ENCODE measurements at regions not wholly inside any gene's neighbourhood (a gene's known extent, or its start where the extent isn't known, plus 50 kb on each side); places are given as distances from the start of the nearest gene placed in this dataset.

DNA sequence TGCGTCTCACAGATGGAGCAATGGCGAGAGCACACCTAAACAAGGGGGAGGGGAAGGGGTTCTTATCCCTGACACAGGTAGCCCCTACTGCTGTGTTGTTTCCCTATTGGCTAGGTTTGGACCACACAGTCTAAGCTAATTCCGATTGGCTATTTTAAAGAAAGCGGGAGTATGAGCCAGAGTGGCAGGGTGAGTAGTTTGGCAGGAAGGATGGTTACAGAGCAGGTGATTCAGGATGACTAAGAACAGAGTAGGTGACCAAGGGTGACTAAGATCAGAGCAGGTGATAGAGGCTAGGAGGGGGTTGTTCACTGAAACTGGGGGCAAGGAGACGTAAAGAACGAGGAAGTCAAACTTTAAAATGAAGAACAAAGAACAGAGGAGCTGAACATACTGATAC, 511.8 kb downstream of the EDEM1 start:
- TF ChIP-seq CTCF (IDR thresholded peaks at IDR 0.05) (no peak), POLR2A (IDR thresholded peaks at IDR 0.05) (no peak)
